ENCODE measurements at regions not wholly inside any gene's neighbourhood (a gene's known extent, or its start where the extent isn't known, plus 50 kb on each side); places are given as distances from the start of the nearest gene placed in this dataset.
"Not testable (repeated sequence)": the region's sequence is repeated elsewhere in the genome, so short reads cannot be mapped to it uniquely, and the experiment has no call there.

GRCh38 chr13:100764937-100765336 lies 90.3 kb upstream of the TMTC4 start:
- no peaks in the 10 kb centered on the region for H3K36me3 ChIP-seq
- intact Hi-C loops (cut with DNase I), result no loop called here
- ATAC-seq (no peak), DNase-seq (no peak)
- H3K4me1 ChIP-seq, result no peaks in the 10 kb centered on the region
- TF ChIP-seq CTCF (IDR thresholded peaks at IDR 0.05), result no peak
- no peaks in the 10 kb centered on the region for H3K27me3 ChIP-seq
- H3K27ac ChIP-seq, result no peak overlapping the region
- no peak overlapping the region for H3K4me3 ChIP-seq
- peaks cover 0 to 1% of the 10 kb centered on the region in 2 donors for H3K9me3 ChIP-seq

- DNase-seq; H3K27ac ChIP-seq; ATAC-seq; H3K36me3 ChIP-seq; intact Hi-C loops (cut with DNase I); H3K27me3 ChIP-seq; H3K9me3 ChIP-seq; H3K4me1 ChIP-seq; H3K4me3 ChIP-seq: not testable (repeated sequence)
Measured at GRCh38 chr13:100762126-100762525, 87.5 kb upstream of the TMTC4 start.

- no peak overlapping the region for H3K27ac ChIP-seq
- H3K4me1 ChIP-seq, result no peaks in the 10 kb centered on the region
- H3K9me3 ChIP-seq, result no peaks in the 10 kb centered on the region
- no peak for TF ChIP-seq CTCF (IDR thresholded peaks at IDR 0.05)
- DNase-seq (no peak), ATAC-seq (no peak)
- intact Hi-C loops (cut with DNase I), result no loop called here
- no peak overlapping the region for H3K4me3 ChIP-seq
- no peaks in the 10 kb centered on the region for H3K36me3 ChIP-seq
- H3K27me3 ChIP-seq, result no peaks in the 10 kb centered on the region
Measured at GRCh38 chr13:100755891-100756290, 81.3 kb upstream of the TMTC4 start.

- Histone ChIP-seq H3K36me3 (no peaks in the 10 kb centered on the region), H3K27ac (no peak overlapping the region), H3K4me1 (no peaks in the 10 kb centered on the region), H3K4me3 (no peak overlapping the region), H3K27me3 (no peaks in the 10 kb centered on the region), H3K9me3 (no peaks in the 10 kb centered on the region)
- no peak for TF ChIP-seq CTCF (IDR thresholded peaks at IDR 0.05)
- DNase-seq (no peak), ATAC-seq (no peak)
- intact Hi-C loops (cut with DNase I), result no loop called here
Measured at GRCh38 chr13:100754459-100754858, 79.9 kb upstream of the TMTC4 start.

- Histone ChIP-seq H3K36me3 (no peaks in the 10 kb centered on the region), H3K4me1 (no peaks in the 10 kb centered on the region), H3K27me3 (no peaks in the 10 kb centered on the region), H3K27ac (no peak overlapping the region), H3K9me3 (no peaks in the 10 kb centered on the region), H3K4me3 (no peak overlapping the region)
- no peak for TF ChIP-seq CTCF (IDR thresholded peaks at IDR 0.05)
- no peak for DNase-seq
- ATAC-seq, result no peak
- intact Hi-C loops (cut with DNase I), result no loop called here
Measured at GRCh38 chr13:100753376-100753775, 78.8 kb upstream of the TMTC4 start.

- Histone ChIP-seq H3K36me3 (no peaks in the 10 kb centered on the region), H3K27me3 (no peaks in the 10 kb centered on the region), H3K9me3 (no peaks in the 10 kb centered on the region), H3K4me1 (no peaks in the 10 kb centered on the region), H3K4me3 (no peak overlapping the region), H3K27ac (no peak overlapping the region)
- no peak for TF ChIP-seq CTCF (IDR thresholded peaks at IDR 0.05)
- ATAC-seq (no peak), DNase-seq (peak in 1 of 4 donors; percentile 6)
- intact Hi-C loops (cut with DNase I), result no loop called here
Measured at GRCh38 chr13:100751826-100752225, 77.2 kb upstream of the TMTC4 start.

Data from left lung (tissue), 4 donors.